T-cell (primary cell): ENCODE measurements at regions not wholly inside any gene's neighbourhood (a gene's known extent, or its start where the extent isn't known, plus 50 kb on each side); places are given as distances from the start of the nearest gene placed in this dataset.

ENCODE experiments used
- ATAC-seq, 4 experiments: fragments of 200-7000 bp in 3 of 4; fragments of 150-1000 bp in 1 of 4; cut with Tn5 transposase; replicated peaks in 1 of 4; 1 replicate in 3 of 4; 2 replicates in 1 of 4; pipeline ENCODE4 v1.10.0; 2021; ENCODE audit warnings: moderate library complexity in 3 of 4, mild to moderate bottlenecking in 2 of 4, moderate number of reproducible peaks in 1 of 4
- CTCF ChIA-PET, 2 donors: fragments of 300-600 bp; sonication (Branson Sonifier 250); formaldehyde crosslinking; loops; one replicate each; lab custom pipeline; 2022; ENCODE audit warnings: antibody characterized with exemption in 2 of 2; lab: Charles Lee
- POLR2A ChIA-PET, 2 donors: fragments of 300-600 bp; sonication (Branson Sonifier 250); formaldehyde crosslinking; loops; one replicate each; lab custom pipeline; 2022; ENCODE audit warnings: antibody characterized with exemption in 2 of 2; lab: Charles Lee
- DNase-seq, 35 experiments: peaks; one replicate each; pipeline versions ENCODE4 v3.0.0 to v3.0.0-alpha.2; 2013 to 2023
- H3K27ac ChIP-seq: one replicate; pipeline ENCODE4 v1.5.1; 2013; ENCODE audit warnings: low read length
- H3K27me3 ChIP-seq, 2 experiments: replicated peaks in 1 of 2; 1 replicate in 1 of 2; 2 replicates in 1 of 2; pipeline versions ENCODE4 v1.6.1 to v1.7.0; 2013; ENCODE audit warnings: low read length in 1 of 2, mixed read lengths in 1 of 2; ENCODE audit not compliant: control insufficient read depth in 2 of 2, insufficient read depth in 2 of 2; ENCODE audit errors: extremely low read depth in 1 of 2
- H3K36me3 ChIP-seq, 2 donors: 1 replicate in 1 of 2; 2 replicates in 1 of 2; pipeline versions ENCODE4 v1.6.1 to v1.7.0; 2013; ENCODE audit warnings: low read length in 1 of 2; ENCODE audit not compliant: control insufficient read depth in 2 of 2, insufficient read depth in 1 of 2; ENCODE audit errors: extremely low read depth in 1 of 2
- H3K4me1 ChIP-seq, 2 experiments: 1 replicate in 1 of 2; 2 replicates in 1 of 2; pipeline versions ENCODE4 v1.6.1 to v1.7.0; 2013; ENCODE audit warnings: low read length in 2 of 2, mixed read lengths in 1 of 2; ENCODE audit not compliant: insufficient read depth in 2 of 2, control insufficient read depth in 1 of 2; ENCODE audit errors: extremely low read depth in 1 of 2
- H3K4me3 ChIP-seq, 2 donors: 1 replicate in 1 of 2; 2 replicates in 1 of 2; pipeline versions ENCODE4 v1.5.1 to v1.7.0; 2013; ENCODE audit warnings: mild to moderate bottlenecking in 2 of 2, low read length in 1 of 2, moderate library complexity in 1 of 2; ENCODE audit not compliant: control insufficient read depth in 1 of 2; ENCODE audit errors: extremely low read depth in 1 of 2
- H3K9me3 ChIP-seq: 2 replicates; pipeline ENCODE4 v1.7.0; 2013
- H3K27ac Mint-ChIP-seq, 2 donors: one replicate each; pipeline ENCODE4 v1.8.0; 2020 to 2021; ENCODE audit warnings: mild to moderate bottlenecking in 2 of 2, mixed read lengths in 2 of 2
- H3K27me3 Mint-ChIP-seq, 2 donors: one replicate each; pipeline ENCODE4 v1.8.0; 2021 to 2022; ENCODE audit warnings: mixed read lengths in 2 of 2
- H3K36me3 Mint-ChIP-seq: one replicate; pipeline ENCODE4 v1.8.0; 2021; ENCODE audit warnings: mixed read lengths
- H3K4me1 Mint-ChIP-seq, 3 donors: one replicate each; pipeline ENCODE4 v1.8.0; 2020 to 2022; ENCODE audit warnings: mixed read lengths in 3 of 3, mild to moderate bottlenecking in 1 of 3
- H3K4me3 Mint-ChIP-seq, 3 donors: one replicate each; pipeline ENCODE4 v1.8.0; 2020 to 2022; ENCODE audit warnings: mild to moderate bottlenecking in 3 of 3, mixed read lengths in 3 of 3, moderate library complexity in 3 of 3
- H3K9me3 Mint-ChIP-seq, 3 donors: one replicate each; pipeline ENCODE4 v1.8.0; 2020 to 2022; ENCODE audit warnings: mixed read lengths in 3 of 3
- WGBS: methylation state at CpG from one replicate; pipeline ENCODE4 v1.1.5; 2013; ENCODE audit warnings: missing lambda C conversion rate; ENCODE audit not compliant: insufficient coverage; 5-methylcytosine and 5-hydroxymethylcytosine counted together

DNA sequence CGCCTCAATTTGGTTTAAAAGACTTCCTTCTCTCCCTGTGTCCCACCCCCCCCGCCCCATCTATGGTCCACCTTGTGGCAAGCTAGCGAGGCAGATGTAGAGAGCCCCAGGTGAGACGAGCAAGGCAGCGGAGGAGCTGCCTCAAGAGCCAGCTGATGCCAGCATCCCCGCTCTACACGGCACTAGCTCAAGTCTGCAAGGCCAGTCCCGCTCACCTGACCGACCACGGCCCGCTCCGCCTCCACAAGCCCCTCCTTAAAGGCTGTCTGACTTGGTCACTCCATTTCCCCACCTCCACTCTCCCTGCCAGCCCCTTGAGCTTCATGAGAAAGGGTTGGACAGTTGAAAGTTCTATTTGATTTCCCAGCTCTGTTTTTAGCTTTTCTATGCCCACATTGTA lies 56.2 kb upstream of the IGF1R start:
- no peaks in the 10 kb centered on the region for H3K9me3 Mint-ChIP-seq
- POLR2A ChIA-PET, result no interaction called here
- H3K36me3 ChIP-seq, result no peaks in the 10 kb centered on the region
- H3K4me1 Mint-ChIP-seq, result no peaks in the 10 kb centered on the region
- H3K4me3 ChIP-seq, result no peak overlapping the region
- no peak for DNase-seq
- H3K4me3 Mint-ChIP-seq, result no peak overlapping the region
- H3K27ac ChIP-seq, result no peak overlapping the region
- H3K4me1 ChIP-seq, result no peaks in the 10 kb centered on the region
- ATAC-seq, result no peak
- H3K27me3 Mint-ChIP-seq, result peaks cover 10 to 18% of the 10 kb centered on the region in 2 donors
- CTCF ChIA-PET, result no interaction called here
- WGBS, result no CpG with 5 or more reads among the region's 12 CpGs
- H3K27me3 ChIP-seq, result peaks cover 0 to 12% of the 10 kb centered on the region in 2 experiments
- no peaks in the 10 kb centered on the region for H3K36me3 Mint-ChIP-seq
- H3K27ac Mint-ChIP-seq, result no peak overlapping the region
- H3K9me3 ChIP-seq, result no peaks in the 10 kb centered on the region

- no peaks in the 10 kb centered on the region for H3K36me3 Mint-ChIP-seq
- no peaks in the 10 kb centered on the region for H3K36me3 ChIP-seq
- H3K4me3 ChIP-seq, result no peak overlapping the region
- no peak overlapping the region for H3K27ac ChIP-seq
- H3K4me3 Mint-ChIP-seq, result no peak overlapping the region
- H3K9me3 ChIP-seq, result no peaks in the 10 kb centered on the region
- H3K27ac Mint-ChIP-seq, result no peak overlapping the region
- ATAC-seq (no peak), DNase-seq (no peak)
- H3K4me1 Mint-ChIP-seq, result peaks cover 18 to 23% (median 20%) of the 10 kb centered on the region in 3 donors
- ChIA-PET CTCF (interaction anchor here in 1 of 2 donors (0.6 kb wide), 1 partner anchor 11 kb away, joined by 4 read pairs; no protein-coding TSS in a partner anchor), POLR2A (no interaction called here)
- H3K9me3 Mint-ChIP-seq, result no peaks in the 10 kb centered on the region
- peaks cover 6 to 12% of the 10 kb centered on the region in 2 experiments for H3K4me1 ChIP-seq
- 100% methylated on average over 1 of the region's 4 CpGs for WGBS
- H3K27me3 Mint-ChIP-seq, result peaks cover 3 to 12% of the 10 kb centered on the region in 2 donors
- peaks cover 0 to 4% of the 10 kb centered on the region in 2 experiments for H3K27me3 ChIP-seq
These were observed 52.2 kb upstream of the IGF1R start for GRCh38 chr15:98596131-98596530.

DNA sequence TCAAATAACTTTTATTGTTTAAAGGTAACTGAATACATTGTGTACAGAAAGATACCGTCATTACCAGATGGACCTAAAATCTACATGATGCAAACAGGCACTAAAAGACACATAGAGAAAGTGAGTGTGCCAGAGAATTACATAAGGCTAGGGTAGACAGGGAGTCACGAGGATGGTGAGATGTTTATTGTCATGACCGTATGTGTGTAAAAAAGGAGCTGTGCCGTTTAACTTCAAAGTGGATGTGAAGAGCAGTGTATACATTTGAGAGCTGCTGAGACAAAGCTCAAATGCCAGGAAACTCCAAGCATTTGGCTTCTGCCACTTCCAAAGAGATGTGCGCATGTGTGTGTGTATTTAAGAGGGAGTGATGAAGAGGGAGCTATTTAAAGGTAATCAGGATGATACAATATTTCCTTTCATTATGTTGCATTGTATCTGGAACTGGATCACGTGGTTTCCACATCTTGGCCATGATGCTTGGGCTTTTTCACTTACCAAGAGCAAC lies 51.4 kb upstream of the IGF1R start:
- Histone ChIP-seq H3K27me3 (peaks cover 0 to 2% of the 10 kb centered on the region in 2 experiments), H3K36me3 (no peaks in the 10 kb centered on the region), H3K9me3 (no peaks in the 10 kb centered on the region), H3K4me1 (peaks cover 6 to 12% of the 10 kb centered on the region in 2 experiments), H3K4me3 (no peak overlapping the region), H3K27ac (no peak overlapping the region)
- Mint-ChIP-seq H3K9me3 (no peaks in the 10 kb centered on the region), H3K27ac (no peak overlapping the region), H3K4me1 (peaks cover 18 to 23% (median 20%) of the 10 kb centered on the region in 3 donors), H3K27me3 (peaks cover 0 to 5% of the 10 kb centered on the region in 2 donors), H3K36me3 (no peaks in the 10 kb centered on the region), H3K4me3 (no peak overlapping the region)
- ChIA-PET POLR2A (no interaction called here), CTCF (interaction anchor here in 1 of 2 donors (0.6 kb wide), 2 partner anchors 37 to 288 kb away, joined by 6 to 7 read pairs; no protein-coding TSS in a partner anchor)
- DNase-seq (no peak), ATAC-seq (no peak)
- 84% methylated on average over 3 of the region's 6 CpGs for WGBS

DNA sequence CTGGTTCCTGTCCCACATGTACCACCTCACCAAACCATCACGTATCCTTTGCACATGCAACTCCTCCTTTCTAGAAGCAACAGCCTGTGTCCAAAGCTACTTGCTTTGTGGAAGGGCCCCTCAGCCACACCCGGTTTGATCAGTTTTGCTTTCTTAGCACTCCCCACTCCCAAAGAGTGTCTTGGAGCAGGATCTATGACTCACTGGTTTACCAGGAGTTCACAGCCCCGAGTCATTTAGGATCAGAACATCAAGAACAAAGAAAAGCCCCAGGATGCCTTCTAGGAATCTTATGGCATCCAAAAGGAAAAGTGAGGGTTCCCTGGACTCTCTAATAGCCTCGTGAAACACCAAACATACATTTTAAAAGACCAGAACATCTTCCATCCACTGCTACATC lies 50.7 kb upstream of the IGF1R start:
- Histone ChIP-seq H3K4me3 (no peak overlapping the region), H3K27ac (no peak overlapping the region), H3K27me3 (peaks cover 0 to 2% of the 10 kb centered on the region in 2 experiments), H3K36me3 (no peaks in the 10 kb centered on the region), H3K4me1 (peaks cover 6 to 12% of the 10 kb centered on the region in 2 experiments), H3K9me3 (no peaks in the 10 kb centered on the region)
- ATAC-seq, result no peak
- CTCF ChIA-PET, result interaction anchor here in 1 of 2 donors (0.6 kb wide), 1 partner anchor 36 kb away, joined by 7 read pairs; no protein-coding TSS in a partner anchor
- no peak for DNase-seq
- Mint-ChIP-seq H3K36me3 (no peaks in the 10 kb centered on the region), H3K4me1 (peaks cover 18 to 23% (median 20%) of the 10 kb centered on the region in 3 donors), H3K4me3 (no peak overlapping the region), H3K27me3 (peaks cover 0 to 2% of the 10 kb centered on the region in 2 donors), H3K9me3 (no peaks in the 10 kb centered on the region), H3K27ac (no peak overlapping the region)
- POLR2A ChIA-PET, result no interaction called here
- 79% methylated on average over 4 of the region's 4 CpGs for WGBS
